Activated CD4-positive, alpha-beta T cell treated with anti-CD3 and anti-CD28 coated beads for 36 hours (primary cell): ENCODE measurements at regions not wholly inside any gene's neighbourhood (a gene's known extent, or its start where the extent isn't known, plus 50 kb on each side); places are given as distances from the start of the nearest gene placed in this dataset.

ENCODE experiments used
- ATAC-seq: fragments of 200-7000 bp; cut with Tn5 transposase; one replicate; pipeline ENCODE4 v1.10.0; 2021; ENCODE audit warnings: mild to moderate bottlenecking, moderate library complexity
- CTCF ChIA-PET: fragments of 350-600 bp; sonication (Branson Sonifier 250); formaldehyde crosslinking; loops from one replicate; lab custom pipeline; 2021; ENCODE audit warnings: antibody characterized with exemption; lab: Charles Lee
- POLR2A ChIA-PET: fragments of 350-600 bp; sonication (Branson Sonifier 250); formaldehyde crosslinking; loops from one replicate; lab custom pipeline; 2021; ENCODE audit warnings: antibody characterized with exemption, inconsistent platforms; lab: Charles Lee
- DNase-seq: peaks from one replicate; pipeline ENCODE4 v3.0.0-alpha.2; 2020
- H3K27ac Mint-ChIP-seq: one replicate; pipeline ENCODE4 v1.8.0; 2021; ENCODE audit warnings: mixed read lengths
- H3K27me3 Mint-ChIP-seq: one replicate; pipeline ENCODE4 v1.8.0; 2021; ENCODE audit warnings: mixed read lengths
- H3K36me3 Mint-ChIP-seq: one replicate; pipeline ENCODE4 v1.8.0; 2021; ENCODE audit warnings: low read depth, mixed read lengths
- H3K4me1 Mint-ChIP-seq: one replicate; pipeline ENCODE4 v1.8.0; 2021; ENCODE audit warnings: mixed read lengths
- H3K4me3 Mint-ChIP-seq: one replicate; pipeline ENCODE4 v1.8.0; 2021; ENCODE audit warnings: mild to moderate bottlenecking, moderate library complexity, mixed read lengths
- H3K9me3 Mint-ChIP-seq: one replicate; pipeline ENCODE4 v1.8.0; 2021; ENCODE audit warnings: low read depth, mixed read lengths
- intact Hi-C, 2 experiments: fragments of 100-400 bp; cut with DNase I in 1 of 2; cut with micrococcal nuclease in 1 of 2; formaldehyde crosslinking; loops; one replicate each; pipeline versions ENCODE4 v1.14.2 to v1.15.1; 2022 to 2024; cut with DNase I, micrococcal nuclease

DNA sequence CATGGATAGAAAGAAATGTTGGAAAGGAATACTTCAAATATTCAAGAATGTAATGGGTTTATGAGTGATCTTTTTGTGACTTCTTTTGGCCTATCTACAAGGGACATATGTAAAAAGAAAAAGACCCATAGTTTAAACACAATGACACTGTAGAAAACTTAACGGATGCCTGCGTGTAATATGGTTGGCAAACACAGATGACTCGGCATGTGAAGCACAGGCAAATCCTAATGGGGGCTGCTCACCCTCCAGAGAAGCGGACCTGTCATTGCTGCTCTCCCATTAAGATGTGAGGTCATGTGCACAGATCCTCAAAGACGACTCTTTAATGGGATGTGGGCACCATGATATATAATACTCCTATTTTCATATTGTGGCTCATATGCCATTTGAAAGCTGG, 366.6 kb upstream of the TMEM132C start:
- ChIA-PET POLR2A (no interaction called here), CTCF (no interaction called here)
- Mint-ChIP-seq H3K27me3 (no peaks in the 10 kb centered on the region), H3K27ac (no peak overlapping the region), H3K4me1 (no peaks in the 10 kb centered on the region), H3K36me3 (no peaks in the 10 kb centered on the region), H3K4me3 (no peak overlapping the region), H3K9me3 (peaks cover 8% of the 10 kb centered on the region)
- no peak for ATAC-seq
- intact Hi-C loops, result no loop called here
- DNase-seq, result no peak

DNA sequence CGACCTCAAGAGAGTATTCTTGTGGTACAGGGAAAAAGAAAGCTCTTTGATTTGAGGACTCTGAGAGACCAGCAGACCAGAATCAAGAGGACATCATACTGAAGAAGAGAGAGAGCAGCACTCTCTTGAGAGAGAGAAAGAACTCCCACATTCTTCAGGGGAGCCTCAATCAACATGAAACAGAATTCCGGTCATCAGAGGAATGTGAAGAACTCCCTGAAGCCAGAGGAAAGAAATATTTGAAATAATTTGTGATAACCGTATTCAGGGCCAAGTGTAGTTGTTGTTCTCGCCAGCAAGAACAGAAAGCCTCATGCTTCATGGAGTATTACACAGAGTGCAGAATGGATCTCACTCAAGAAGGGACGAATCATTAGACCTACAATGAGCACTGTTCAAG, 363.8 kb upstream of the TMEM132C start:
- Mint-ChIP-seq H3K36me3 (no peaks in the 10 kb centered on the region), H3K4me3 (no peak overlapping the region), H3K27me3 (no peaks in the 10 kb centered on the region), H3K27ac (no peak overlapping the region), H3K9me3 (peaks cover 8% of the 10 kb centered on the region), H3K4me1 (no peaks in the 10 kb centered on the region)
- ATAC-seq (no peak), DNase-seq (no peak)
- POLR2A ChIA-PET, result no interaction called here
- CTCF ChIA-PET, result no interaction called here
- intact Hi-C loops, result no loop called here

DNA sequence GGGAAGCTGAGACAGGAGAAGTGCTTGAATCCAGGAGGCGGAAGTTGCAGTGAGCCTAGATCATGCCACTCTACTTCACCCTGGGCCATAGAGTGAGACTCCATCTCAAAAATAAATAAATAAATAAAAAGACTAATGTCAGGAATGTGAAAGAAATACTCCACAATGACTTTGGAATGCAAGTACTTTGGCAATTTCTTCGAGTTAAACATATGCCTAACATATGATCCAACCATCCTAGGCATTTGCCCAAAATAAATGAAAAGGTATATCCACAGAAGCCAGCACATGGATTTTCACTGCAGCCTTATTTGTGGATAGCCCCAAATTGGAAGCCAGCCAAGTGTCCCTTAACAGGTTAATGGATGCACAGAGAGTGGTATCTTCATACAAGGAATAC, 357.9 kb upstream of the TMEM132C start:
- Mint-ChIP-seq H3K4me1 (no peaks in the 10 kb centered on the region), H3K36me3 (no peaks in the 10 kb centered on the region), H3K9me3 (peaks cover 16% of the 10 kb centered on the region), H3K4me3 (no peak overlapping the region), H3K27ac (no peak overlapping the region), H3K27me3 (no peaks in the 10 kb centered on the region)
- CTCF ChIA-PET, result no interaction called here
- ATAC-seq (no peak), DNase-seq (no peak)
- POLR2A ChIA-PET, result no interaction called here
- intact Hi-C loops, result no loop called here

DNA sequence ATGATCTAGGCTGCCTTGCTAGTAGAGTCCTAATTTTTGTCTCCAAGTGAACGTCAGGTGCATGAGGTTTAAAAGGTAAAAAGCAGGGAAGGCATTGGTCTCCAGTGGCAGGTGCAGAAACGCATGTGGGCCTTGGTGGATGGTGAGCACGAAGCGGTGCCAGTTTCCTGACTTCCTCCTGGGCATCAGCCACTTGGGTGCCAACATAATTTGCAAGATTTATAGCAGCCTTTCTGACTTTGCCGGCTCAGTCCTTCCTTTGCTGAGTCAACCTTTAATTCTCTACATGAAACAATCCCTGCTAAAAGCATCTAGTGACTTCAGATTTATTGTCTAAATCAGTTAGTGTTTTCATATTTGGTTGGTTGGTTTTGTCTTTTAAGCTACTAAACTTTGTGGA, 355.7 kb upstream of the TMEM132C start:
- no peaks in the 10 kb centered on the region for H3K27me3 Mint-ChIP-seq
- no peak for DNase-seq
- peaks cover 8% of the 10 kb centered on the region for H3K9me3 Mint-ChIP-seq
- ATAC-seq, result no peak
- no peak overlapping the region for H3K27ac Mint-ChIP-seq
- H3K4me3 Mint-ChIP-seq, result no peak overlapping the region
- no peaks in the 10 kb centered on the region for H3K36me3 Mint-ChIP-seq
- no peaks in the 10 kb centered on the region for H3K4me1 Mint-ChIP-seq
- intact Hi-C loops, result no loop called here
- POLR2A ChIA-PET, result no interaction called here
- CTCF ChIA-PET, result no interaction called here

DNA sequence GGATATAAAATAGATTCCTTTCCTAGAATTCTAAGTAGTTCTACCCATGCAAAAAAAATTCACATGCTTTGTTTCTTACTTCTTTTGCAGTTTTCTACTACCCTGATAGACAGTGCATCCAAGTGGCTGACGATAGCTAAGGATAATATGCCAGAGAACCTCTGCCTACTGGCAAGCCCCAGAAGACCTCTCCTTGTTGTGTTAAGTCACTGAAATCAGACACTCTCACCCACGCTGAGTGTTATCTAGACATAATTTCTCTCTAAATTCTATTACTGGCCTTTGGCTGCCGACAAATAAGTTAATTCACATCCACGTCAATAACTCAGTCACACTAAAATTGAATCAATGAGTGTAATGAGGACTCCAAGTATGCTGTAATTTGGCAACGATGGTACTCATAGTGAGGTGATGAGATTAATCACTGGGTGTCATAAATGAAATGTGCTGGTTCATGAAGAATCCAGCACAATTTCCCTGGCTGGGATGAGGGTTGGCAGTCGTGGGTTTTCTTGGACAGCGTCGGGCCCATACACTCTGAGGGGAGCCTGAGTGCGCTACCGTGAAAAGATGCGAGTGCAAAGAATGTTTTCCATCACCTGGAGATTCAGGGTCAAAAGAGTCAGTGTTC, 354.8 kb upstream of the TMEM132C start:
- intact Hi-C loops, result no loop called here
- H3K36me3 Mint-ChIP-seq, result no peaks in the 10 kb centered on the region
- H3K27me3 Mint-ChIP-seq, result no peaks in the 10 kb centered on the region
- no peaks in the 10 kb centered on the region for H3K4me1 Mint-ChIP-seq
- H3K27ac Mint-ChIP-seq, result no peak overlapping the region
- ChIA-PET CTCF (no interaction called here), POLR2A (no interaction called here)
- H3K4me3 Mint-ChIP-seq, result no peak overlapping the region
- DNase-seq (no peak), ATAC-seq (no peak)
- peaks cover 8% of the 10 kb centered on the region for H3K9me3 Mint-ChIP-seq

DNA sequence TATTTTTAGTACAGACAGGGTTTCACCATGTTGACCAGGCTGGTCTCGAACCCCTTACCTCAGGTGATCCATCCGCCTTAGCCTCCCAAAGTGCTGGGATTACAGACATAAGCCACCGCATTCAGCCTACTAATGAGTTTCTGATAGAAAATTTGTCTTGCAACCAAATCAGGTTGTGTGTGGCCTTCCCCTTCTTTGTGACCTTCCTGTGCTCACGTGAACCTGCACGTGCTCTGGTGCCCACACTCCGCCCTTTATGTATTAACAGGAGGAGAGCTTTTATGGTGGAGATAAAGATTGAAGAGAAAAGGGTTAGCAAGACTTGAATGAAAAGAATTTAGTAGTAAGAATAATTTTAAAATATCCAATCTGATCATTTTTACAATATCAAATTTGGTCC, 343.5 kb upstream of the TMEM132C start:
- POLR2A ChIA-PET, result no interaction called here
- intact Hi-C loops, result no loop called here

DNA sequence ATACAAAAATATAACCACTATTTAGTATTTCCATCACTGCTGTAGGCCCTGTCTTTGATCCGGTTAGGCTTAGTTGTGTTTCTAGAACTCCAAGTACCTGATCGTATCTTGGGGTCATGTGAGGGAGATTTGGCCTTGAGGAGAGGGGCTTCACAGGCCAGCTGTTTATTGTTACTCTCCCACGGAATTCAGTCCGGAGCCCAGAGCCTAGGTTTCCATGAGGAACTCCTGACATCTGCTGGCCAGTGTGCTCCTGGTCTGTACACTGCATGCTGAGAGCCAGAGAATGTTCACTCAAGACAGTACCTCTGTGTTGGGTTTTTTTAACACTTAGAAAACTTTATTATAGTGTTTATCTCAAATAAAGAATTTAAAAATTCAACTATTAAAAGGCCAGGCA, 341.0 kb upstream of the TMEM132C start:
- Mint-ChIP-seq H3K9me3 (no peaks in the 10 kb centered on the region), H3K36me3 (no peaks in the 10 kb centered on the region), H3K27ac (no peak overlapping the region), H3K4me1 (no peaks in the 10 kb centered on the region), H3K27me3 (no peaks in the 10 kb centered on the region), H3K4me3 (no peak overlapping the region)
- ChIA-PET CTCF (interaction anchor here (0.5 to 1.0 kb wide), 2 partner anchors 36 to 1858 kb away, joined by 3 read pairs; no protein-coding TSS in a partner anchor), POLR2A (no interaction called here)
- ATAC-seq, result no peak
- intact Hi-C loops, result no loop called here
- DNase-seq, result no peak

More for the DNA sequence above, 343.5 kb upstream of the TMEM132C start:
- Mint-ChIP-seq H3K27ac (no peak overlapping the region), H3K9me3 (peaks cover 3% of the 10 kb centered on the region), H3K27me3 (no peaks in the 10 kb centered on the region), H3K4me1 (no peaks in the 10 kb centered on the region), H3K36me3 (no peaks in the 10 kb centered on the region), H3K4me3 (no peak overlapping the region)
- CTCF ChIA-PET, result no interaction called here
- ATAC-seq (no peak), DNase-seq (no peak)

DNA sequence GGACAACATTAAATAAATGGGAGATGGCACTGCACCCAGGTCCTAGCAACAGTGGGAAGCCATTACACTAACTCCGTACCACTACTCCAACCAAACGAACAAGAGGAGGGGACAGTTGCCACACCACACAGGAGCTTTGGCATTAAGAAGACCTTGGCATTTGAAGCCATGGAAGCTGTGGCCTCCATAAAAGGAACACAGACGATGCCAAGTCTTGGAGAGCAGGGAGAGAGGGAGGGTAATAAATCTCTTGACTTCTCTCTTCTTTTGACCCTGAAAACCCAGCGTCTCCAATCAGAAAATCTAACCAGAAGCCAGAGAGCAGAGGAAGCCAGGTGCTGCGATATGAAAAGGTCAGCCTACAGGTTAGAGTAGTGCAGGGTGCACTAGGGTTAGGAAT, 338.8 kb upstream of the TMEM132C start:
- POLR2A ChIA-PET, result no interaction called here
- Mint-ChIP-seq H3K27me3 (no peaks in the 10 kb centered on the region), H3K36me3 (no peaks in the 10 kb centered on the region), H3K27ac (no peak overlapping the region), H3K4me1 (no peaks in the 10 kb centered on the region), H3K9me3 (no peaks in the 10 kb centered on the region), H3K4me3 (no peak overlapping the region)
- DNase-seq (no peak), ATAC-seq (no peak)
- CTCF ChIA-PET, result no interaction called here
- intact Hi-C loops, result no loop called here

DNA sequence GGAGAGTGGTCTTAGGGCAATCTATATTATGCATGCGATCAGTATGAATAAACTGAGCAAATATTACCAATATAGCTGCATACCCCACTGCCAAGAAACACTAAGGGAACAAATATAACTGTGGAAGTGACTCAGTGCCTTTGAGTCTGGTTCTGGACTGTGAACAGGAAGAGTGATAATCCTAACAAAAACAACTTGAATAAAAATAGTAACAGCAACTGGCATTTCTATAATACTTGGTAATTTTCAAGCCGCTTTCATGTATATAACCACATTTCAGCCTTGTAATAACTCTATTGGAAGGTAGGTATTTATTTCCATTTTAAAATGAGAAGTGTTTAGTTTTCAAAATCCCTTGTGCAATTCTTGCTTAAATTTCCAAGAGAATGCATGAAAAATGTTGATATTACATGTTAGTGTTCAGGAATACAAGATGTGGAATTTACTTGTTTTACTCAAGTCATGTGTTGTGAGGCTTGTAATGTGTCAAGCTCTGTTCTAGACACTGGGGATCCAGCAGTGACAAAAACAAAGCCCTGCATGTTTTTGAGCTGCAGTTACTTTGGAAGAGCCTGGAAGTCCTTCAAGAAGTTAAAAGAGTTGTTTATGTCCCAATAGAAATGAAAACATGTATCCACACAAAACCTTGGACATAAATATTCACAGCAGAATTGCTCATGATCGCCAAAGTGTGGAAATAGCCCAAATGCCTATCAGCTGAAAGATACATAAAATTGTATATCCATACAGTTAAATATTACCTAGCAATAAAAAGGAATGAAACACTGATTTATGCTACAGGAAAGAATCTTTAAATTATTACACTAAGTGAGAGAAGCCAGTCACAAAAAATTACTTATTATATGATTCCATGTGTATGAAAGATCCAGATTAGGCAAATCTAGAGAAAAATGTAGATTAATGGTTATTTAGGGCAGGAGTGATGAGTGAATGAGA, 338.1 kb upstream of the TMEM132C start:
- intact Hi-C loops, result no loop called here
- DNase-seq (no peak), ATAC-seq (no peak)
- Mint-ChIP-seq H3K4me3 (no peak overlapping the region), H3K36me3 (no peaks in the 10 kb centered on the region), H3K9me3 (no peaks in the 10 kb centered on the region), H3K27ac (no peak overlapping the region), H3K4me1 (no peaks in the 10 kb centered on the region), H3K27me3 (no peaks in the 10 kb centered on the region)
- POLR2A ChIA-PET, result no interaction called here
- CTCF ChIA-PET, result no interaction called here

DNA sequence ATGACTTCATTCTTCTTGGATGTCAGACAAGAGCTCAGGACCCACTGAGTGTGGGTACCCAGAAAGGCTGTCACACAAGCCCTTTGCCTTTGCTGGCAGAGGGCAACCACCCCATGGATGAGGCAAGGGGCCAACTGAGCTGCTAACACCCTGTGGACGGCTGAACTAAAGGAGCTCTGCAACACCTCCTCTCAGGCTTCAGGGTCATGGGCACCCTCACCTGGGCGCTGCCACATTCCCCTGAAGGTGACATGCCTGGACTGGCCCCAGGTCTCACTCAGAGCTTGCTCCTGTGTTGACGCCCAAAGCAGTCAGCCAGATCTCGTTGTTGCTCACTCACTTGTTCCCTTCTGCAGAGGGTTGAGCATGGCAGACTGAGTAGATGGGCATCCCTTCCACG, 336.8 kb upstream of the TMEM132C start:
- ATAC-seq, result no peak
- intact Hi-C loops, result no loop called here
- Mint-ChIP-seq H3K9me3 (no peaks in the 10 kb centered on the region), H3K27me3 (no peaks in the 10 kb centered on the region), H3K4me1 (no peaks in the 10 kb centered on the region), H3K36me3 (no peaks in the 10 kb centered on the region), H3K4me3 (no peak overlapping the region), H3K27ac (no peak overlapping the region)
- CTCF ChIA-PET, result no interaction called here
- POLR2A ChIA-PET, result no interaction called here
- no peak for DNase-seq

DNA sequence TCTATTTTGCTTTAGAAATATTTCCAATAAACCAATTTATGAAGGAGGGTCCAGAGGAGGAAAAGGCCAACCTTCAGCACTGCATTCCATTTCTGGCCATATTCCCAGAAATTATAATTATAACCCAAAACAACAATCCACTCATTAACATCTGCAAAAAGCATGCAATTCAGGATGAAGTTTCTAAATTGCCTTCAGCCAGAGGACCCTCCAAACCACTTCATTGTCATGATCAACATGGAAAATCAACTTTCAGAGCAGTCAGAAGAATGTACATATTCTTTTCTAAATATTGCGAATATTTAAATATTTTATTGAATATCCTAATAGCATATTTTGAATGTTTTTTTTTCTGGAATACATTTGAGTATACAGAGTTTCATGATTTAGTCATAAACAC, 332.6 kb upstream of the TMEM132C start:
- CTCF ChIA-PET, result no interaction called here
- no peak for ATAC-seq

DNA sequence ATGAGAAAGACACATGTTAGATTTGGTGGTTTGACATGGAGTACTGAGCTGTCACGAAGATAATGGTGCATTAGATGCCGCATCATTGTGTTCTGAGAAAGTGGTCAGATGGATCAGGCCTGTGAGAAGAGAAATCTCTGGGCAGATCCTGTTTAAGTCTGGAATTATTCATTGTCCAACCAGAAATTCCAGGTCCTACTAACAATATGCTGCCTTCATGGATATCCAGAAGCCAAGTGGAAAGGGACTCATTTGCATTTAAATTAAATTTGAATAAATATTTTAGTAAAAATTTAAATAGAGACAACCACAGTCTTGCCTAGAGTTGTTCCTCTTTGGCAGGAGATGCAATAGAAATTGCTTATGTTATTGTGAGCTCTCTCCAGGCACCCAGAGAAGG, 330.5 kb upstream of the TMEM132C start:
- ChIA-PET POLR2A (no interaction called here), CTCF (no interaction called here)
- no peak overlapping the region for H3K4me3 Mint-ChIP-seq
- intact Hi-C loops, result no loop called here
- no peaks in the 10 kb centered on the region for H3K4me1 Mint-ChIP-seq
- H3K27ac Mint-ChIP-seq, result no peak overlapping the region
- peaks cover 5% of the 10 kb centered on the region for H3K9me3 Mint-ChIP-seq
- H3K27me3 Mint-ChIP-seq, result no peaks in the 10 kb centered on the region
- H3K36me3 Mint-ChIP-seq, result no peaks in the 10 kb centered on the region
- ATAC-seq (no peak), DNase-seq (no peak)

More for the DNA sequence above, 332.6 kb upstream of the TMEM132C start:
- no peak overlapping the region for H3K4me3 Mint-ChIP-seq
- POLR2A ChIA-PET, result no interaction called here
- peaks cover 2% of the 10 kb centered on the region for H3K9me3 Mint-ChIP-seq
- no peaks in the 10 kb centered on the region for H3K4me1 Mint-ChIP-seq
- intact Hi-C loops, result no loop called here
- DNase-seq, result no peak
- H3K27ac Mint-ChIP-seq, result no peak overlapping the region
- no peaks in the 10 kb centered on the region for H3K36me3 Mint-ChIP-seq
- no peaks in the 10 kb centered on the region for H3K27me3 Mint-ChIP-seq
